GM13976 (cell line): ENCODE measurements at regions not wholly inside any gene's neighbourhood (a gene's known extent, or its start where the extent isn't known, plus 50 kb on each side); places are given as distances from the start of the nearest gene placed in this dataset.

Experiments
- DNase-seq: peaks from one replicate; pipeline ENCODE4 v3.0.0; 2012; ENCODE audit warnings: low spot score
- CTCF ChIP-seq: IDR thresholded peaks from 2 replicates; pipeline ENCODE4 v1.5.1; 2012; ENCODE audit warnings: borderline replicate concordance, mild to moderate bottlenecking; ENCODE audit not compliant: insufficient read depth; ENCODE audit errors: extremely low read depth, missing control alignments, control extremely low read depth
- in situ Hi-C: fragments of 300-500 bp; cut with MboI; formaldehyde crosslinking; loops from one replicate; pipeline ENCODE4 v1.12.0; 2022; ENCODE audit warnings: low sequenced_read_pairs, mixed read lengths, inconsistent platforms; ENCODE audit not compliant: unreplicated experiment

- no peak for DNase-seq
- in situ Hi-C loops = no loop called here
- no peak for TF ChIP-seq CTCF
Observed at GRCh38 chr2:237179161-237179560, 93.5 kb downstream of the COPS8 start.

- TF ChIP-seq CTCF = no peak
- in situ Hi-C loops = no loop called here
- DNase-seq = no peak
Observed at GRCh38 chr2:237180187-237180586, 94.5 kb downstream of the COPS8 start.

- no peak for DNase-seq
- in situ Hi-C loops = no loop called here
- TF ChIP-seq CTCF = no peak
Observed at GRCh38 chr2:237180987-237181386, 95.3 kb downstream of the COPS8 start.

- in situ Hi-C loops = no loop called here
- TF ChIP-seq CTCF = no peak
- DNase-seq = no peak
Observed at GRCh38 chr2:237181844-237182243, 96.2 kb downstream of the COPS8 start.

- in situ Hi-C loops = no loop called here
- no peak for DNase-seq
- no peak for TF ChIP-seq CTCF
Observed at GRCh38 chr2:237182422-237183123, 96.9 kb downstream of the COPS8 start.

- TF ChIP-seq CTCF = no peak
- in situ Hi-C loops = no loop called here
- DNase-seq = no peak
Observed at GRCh38 chr2:237184192-237184918, 98.7 kb downstream of the COPS8 start.
